Ishikawa (cell line): ENCODE measurements at regions not wholly inside any gene's neighbourhood (a gene's known extent, or its start where the extent isn't known, plus 50 kb on each side); places are given as distances from the start of the nearest gene placed in this dataset.

Experiments used
- CEBPB ChIP-seq: IDR thresholded peaks from 2 replicates; pipeline ENCODE4 v1.6.1; 2012
- EGR1 ChIP-seq: IDR thresholded peaks from 2 replicates; pipeline ENCODE4 v1.6.1; 2012
- EP300 ChIP-seq: IDR thresholded peaks from 2 replicates; pipeline ENCODE4 v1.6.1; 2012; ENCODE audit warnings: borderline replicate concordance
- RAD21 ChIP-seq: IDR thresholded peaks from 2 replicates; pipeline ENCODE4 v1.6.1; 2012; ENCODE audit warnings: low read depth
- REST ChIP-seq: IDR thresholded peaks from 2 replicates; pipeline ENCODE4 v1.6.1; 2012; ENCODE audit warnings: low read depth, mild to moderate bottlenecking
- TAF1 ChIP-seq: IDR thresholded peaks from 2 replicates; pipeline ENCODE4 v1.6.1; 2012; ENCODE audit warnings: low read depth, mild to moderate bottlenecking
- YY1 ChIP-seq: IDR thresholded peaks from 2 replicates; pipeline ENCODE4 v1.6.1; 2012; ENCODE audit warnings: low read depth
- TF ChIP-seq, protein P1 (sequence below): IDR thresholded peaks from 2 replicates; pipeline ENCODE4 v1.6.1; 2012

GRCh38 chr10:57952741-57953140 lies 315.0 kb downstream of the IPMK start:
- TF ChIP-seq REST (no peak), CEBPB (no peak), YY1 (no peak), RAD21 (no peak), EP300 (no peak), EGR1 (no peak), TAF1 (no peak)
- TF ChIP-seq, protein P1, sequence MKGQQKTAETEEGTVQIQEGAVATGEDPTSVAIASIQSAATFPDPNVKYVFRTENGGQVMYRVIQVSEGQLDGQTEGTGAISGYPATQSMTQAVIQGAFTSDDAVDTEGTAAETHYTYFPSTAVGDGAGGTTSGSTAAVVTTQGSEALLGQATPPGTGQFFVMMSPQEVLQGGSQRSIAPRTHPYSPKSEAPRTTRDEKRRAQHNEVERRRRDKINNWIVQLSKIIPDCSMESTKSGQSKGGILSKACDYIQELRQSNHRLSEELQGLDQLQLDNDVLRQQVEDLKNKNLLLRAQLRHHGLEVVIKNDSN, result no peak
